Vagina (tissue), 2 donors: ENCODE measurements at regions not wholly inside any gene's neighbourhood (a gene's known extent, or its start where the extent isn't known, plus 50 kb on each side); places are given as distances from the start of the nearest gene placed in this dataset.

Experiments
- DNase-seq, 2 donors: peaks; one replicate each; pipeline ENCODE4 v3.0.0-alpha.2; 2017; ENCODE audit errors: extremely low spot score in 2 of 2
- H3K27ac ChIP-seq: fragments of 200-600 bp; sonication (generic); one replicate; pipeline ENCODE4 v1.5.1; 2019
- H3K27me3 ChIP-seq: fragments of 200-600 bp; sonication (generic); one replicate; pipeline ENCODE4 v1.5.1; 2019
- H3K36me3 ChIP-seq, 2 donors: fragments of 200-600 bp; sonication (generic); one replicate each; pipeline ENCODE4 v1.5.1; 2017 to 2019
- H3K4me1 ChIP-seq: fragments of 200-600 bp; sonication (generic); one replicate; pipeline ENCODE4 v1.5.1; 2019
- H3K4me3 ChIP-seq, 2 donors: fragments of 200-600 bp; sonication (generic); 1 replicate in 1 of 2; 2 replicates in 1 of 2; pipeline ENCODE4 v1.5.1; 2016 to 2019
- H3K9me3 ChIP-seq: fragments of 200-600 bp; sonication (generic); one replicate; pipeline ENCODE4 v1.5.1; 2019
- CTCF ChIP-seq, 3 experiments: fragments of 450-650 bp in 2 of 3; fragments of 200-600 bp in 1 of 3; sonication (generic) in 1 of 3; IDR thresholded peaks; one replicate each; pipeline ENCODE4 v1.5.1; 2017 to 2019; ENCODE audit warnings: antibody characterized with exemption in 3 of 3, mild to moderate bottlenecking in 2 of 3, moderate library complexity in 2 of 3
- POLR2A ChIP-seq, 2 donors: fragments of 450-650 bp; IDR thresholded peaks; one replicate each; pipeline ENCODE4 v1.6.1; 2017; ENCODE audit warnings: antibody characterized with exemption in 2 of 2, mild to moderate bottlenecking in 2 of 2, moderate library complexity in 2 of 2
- POLR2AphosphoS5 ChIP-seq, 2 donors: sonication (generic); formaldehyde crosslinking; IDR thresholded peaks; one replicate each; pipeline ENCODE4 v1.9.0; 2017; ENCODE audit warnings: antibody characterized with exemption in 2 of 2, mild to moderate bottlenecking in 2 of 2, low read depth in 1 of 2; ENCODE audit not compliant: insufficient read depth in 1 of 2
- intact Hi-C: fragments of 100-400 bp; cut with DNase I; formaldehyde crosslinking; loops from one replicate; pipeline ENCODE4 v1.15.1; 2023

DNA sequence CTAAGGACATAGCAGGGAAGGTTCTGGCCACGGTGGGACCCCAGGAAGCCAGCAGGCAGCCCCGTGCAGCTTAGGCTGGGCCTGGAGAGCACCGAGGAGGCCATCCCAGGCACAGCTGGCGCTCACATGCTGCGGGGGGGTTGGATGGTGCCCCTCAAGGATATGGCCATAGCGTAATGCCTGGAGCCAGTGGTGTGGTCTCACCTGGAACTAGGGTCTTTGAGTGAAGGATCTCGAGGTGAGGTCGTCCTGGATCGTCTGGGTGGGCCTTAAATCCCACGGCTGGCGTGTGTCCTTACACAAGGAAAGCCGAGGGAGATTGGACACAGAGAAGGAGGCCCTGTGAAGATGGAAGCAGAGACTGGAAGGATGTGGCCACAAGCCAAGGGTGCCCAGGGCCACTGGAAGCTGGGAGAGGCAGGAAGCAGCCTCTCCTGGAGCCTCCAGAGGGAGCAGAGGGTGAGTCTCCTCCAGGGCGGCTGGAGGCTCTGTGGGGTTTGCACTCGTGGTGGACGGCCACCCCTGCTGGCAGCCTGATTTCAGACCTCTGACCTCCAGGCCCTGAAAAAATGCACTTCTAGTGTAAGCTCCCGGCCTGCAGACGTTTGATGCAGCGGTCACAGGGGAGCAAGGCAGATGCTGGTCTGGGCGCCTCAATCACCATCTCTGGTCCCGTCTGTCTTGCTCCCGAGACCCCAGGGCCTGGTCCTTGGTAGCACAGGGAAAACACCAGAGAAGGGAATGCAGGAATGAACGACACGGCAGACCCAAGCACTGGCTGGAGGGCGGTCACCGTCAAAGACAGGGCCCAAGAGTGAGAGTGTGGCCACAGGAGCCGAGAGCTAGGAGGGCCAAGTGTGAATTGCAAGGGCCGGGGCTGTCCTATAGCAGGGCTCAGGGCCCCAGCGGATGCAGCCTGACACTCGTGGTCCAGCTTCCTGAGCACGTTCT lies 218.6 kb downstream of the KIF26A start:
- H3K36me3 ChIP-seq: no peaks in the 10 kb centered on the region
- H3K4me1 ChIP-seq: no peaks in the 10 kb centered on the region
- no peak for TF ChIP-seq POLR2AphosphoS5 (IDR thresholded peaks at IDR 0.05; ENCODE audit: insufficient read depth in 1 of 2, low read depth in 1 of 2)
- no peak for TF ChIP-seq POLR2A (IDR thresholded peaks at IDR 0.05)
- TF ChIP-seq CTCF (IDR thresholded peaks at IDR 0.05): no peak
- no peak overlapping the region for H3K27ac ChIP-seq
- H3K9me3 ChIP-seq: no peaks in the 10 kb centered on the region
- no peak for DNase-seq
- H3K4me3 ChIP-seq: no peak overlapping the region
- no peaks in the 10 kb centered on the region for H3K27me3 ChIP-seq
- intact Hi-C loops: no loop called here

DNA sequence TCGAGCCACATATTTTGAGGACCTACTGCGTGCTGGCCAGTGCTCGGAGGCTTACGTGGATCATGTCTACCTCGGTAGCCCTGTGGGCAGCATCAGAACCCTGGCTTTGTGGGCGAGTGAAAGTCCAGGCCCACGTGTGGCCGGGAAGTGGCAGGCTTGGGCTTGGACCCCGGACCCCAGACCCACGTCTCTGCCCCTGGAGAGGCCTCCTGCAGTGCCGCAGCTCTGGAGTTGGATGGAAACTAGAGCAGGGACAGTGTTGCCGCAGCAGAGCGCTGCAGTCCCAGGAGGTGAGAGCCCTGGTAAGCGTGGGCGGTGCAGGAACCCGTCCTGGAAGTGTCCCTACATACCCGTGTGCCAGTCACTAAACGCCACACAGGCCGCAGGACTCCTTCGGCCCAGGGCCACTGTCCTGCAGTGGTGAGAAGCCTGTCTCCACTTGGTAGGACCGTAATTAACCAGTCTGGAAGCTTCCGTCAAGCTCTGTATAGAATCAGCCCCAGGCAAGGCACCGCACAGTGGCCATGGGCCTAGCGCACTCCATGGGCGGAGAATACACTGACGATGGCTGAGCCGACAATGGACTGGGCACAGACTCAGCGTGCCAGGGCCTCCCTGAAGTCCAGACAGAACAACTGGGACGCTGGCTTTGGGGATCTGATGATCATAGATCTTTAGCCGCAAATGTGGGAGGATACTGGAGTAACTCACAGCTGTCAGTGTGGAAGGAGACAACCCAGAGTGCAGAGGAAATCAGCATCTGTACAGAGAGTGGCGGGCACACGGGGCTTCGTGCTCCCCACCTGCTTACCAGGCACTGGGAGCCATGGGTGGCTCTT lies 219.5 kb downstream of the KIF26A start:
- TF ChIP-seq CTCF (IDR thresholded peaks at IDR 0.05): no peak
- TF ChIP-seq POLR2AphosphoS5 (IDR thresholded peaks at IDR 0.05; ENCODE audit: insufficient read depth in 1 of 2, low read depth in 1 of 2): no peak
- no peak for TF ChIP-seq POLR2A (IDR thresholded peaks at IDR 0.05)
- H3K4me3 ChIP-seq: no peak overlapping the region
- H3K4me1 ChIP-seq: no peaks in the 10 kb centered on the region
- no peaks in the 10 kb centered on the region for H3K9me3 ChIP-seq
- H3K36me3 ChIP-seq: no peaks in the 10 kb centered on the region
- DNase-seq: no peak
- H3K27ac ChIP-seq: no peak overlapping the region
- intact Hi-C loops: no loop called here
- H3K27me3 ChIP-seq: no peaks in the 10 kb centered on the region

- H3K36me3 ChIP-seq: no peaks in the 10 kb centered on the region
- no peaks in the 10 kb centered on the region for H3K4me1 ChIP-seq
- no peaks in the 10 kb centered on the region for H3K27me3 ChIP-seq
- H3K4me3 ChIP-seq: no peak overlapping the region
- TF ChIP-seq CTCF (IDR thresholded peaks at IDR 0.05) (no peak), POLR2AphosphoS5 (IDR thresholded peaks at IDR 0.05; ENCODE audit: insufficient read depth in 1 of 2, low read depth in 1 of 2) (no peak), POLR2A (IDR thresholded peaks at IDR 0.05) (no peak)
- no peaks in the 10 kb centered on the region for H3K9me3 ChIP-seq
- H3K27ac ChIP-seq: no peak overlapping the region
- no peak for DNase-seq
- intact Hi-C loops: no loop called here
These were observed 220.3 kb downstream of the KIF26A start for GRCh38 chr14:104358528-104359300.

GRCh38 chr14:104359301-104359968 lies 220.1 kb upstream of the C14orf180 start:
- no peaks in the 10 kb centered on the region for H3K9me3 ChIP-seq
- intact Hi-C loops: no loop called here
- H3K4me1 ChIP-seq: no peaks in the 10 kb centered on the region
- no peak overlapping the region for H3K27ac ChIP-seq
- DNase-seq: no peak
- no peak for TF ChIP-seq POLR2AphosphoS5 (IDR thresholded peaks at IDR 0.05; ENCODE audit: insufficient read depth in 1 of 2, low read depth in 1 of 2)
- no peak for TF ChIP-seq POLR2A (IDR thresholded peaks at IDR 0.05)
- no peak for TF ChIP-seq CTCF (IDR thresholded peaks at IDR 0.05)
- no peaks in the 10 kb centered on the region for H3K36me3 ChIP-seq
- no peak overlapping the region for H3K4me3 ChIP-seq
- no peaks in the 10 kb centered on the region for H3K27me3 ChIP-seq
